Body of pancreas (tissue), 4 donors: ENCODE measurements at regions not wholly inside any gene's neighbourhood (a gene's known extent, or its start where the extent isn't known, plus 50 kb on each side); places are given as distances from the start of the nearest gene placed in this dataset.

Experiments used
- CTCF ChIP-seq, 7 experiments: fragments of 450-650 bp in 4 of 7; fragments of 200-600 bp in 3 of 7; sonication (generic) in 3 of 7; IDR thresholded peaks; one replicate each; pipeline ENCODE4 v1.5.1; 2016 to 2019; ENCODE audit warnings: antibody characterized with exemption in 7 of 7
- POLR2A ChIP-seq, 3 donors: fragments of 450-650 bp; IDR thresholded peaks; one replicate each; pipeline ENCODE4 v1.6.1; 2016; ENCODE audit warnings: antibody characterized with exemption in 3 of 3, mild to moderate bottlenecking in 2 of 3

GRCh38 chr12:91637789-91638624 lies 455.4 kb upstream of the DCN start:
- no peak for TF ChIP-seq CTCF (IDR thresholded peaks at IDR 0.05)
- no peak for TF ChIP-seq POLR2A (IDR thresholded peaks at IDR 0.05)
